H1 (cell line): ENCODE measurements at regions not wholly inside any gene's neighbourhood (a gene's known extent, or its start where the extent isn't known, plus 50 kb on each side); places are given as distances from the start of the nearest gene placed in this dataset.

ENCODE experiments used
- CTCF ChIA-PET: fragments of 300-600 bp; sonication (Branson Sonifier 250); formaldehyde crosslinking; loops from one replicate; lab custom pipeline; 2021; ENCODE audit not compliant: partially characterized antibody; lab: Charles Lee
- POLR2A ChIA-PET: fragments of 300-600 bp; sonication (Branson Sonifier 250); formaldehyde crosslinking; loops from one replicate; lab custom pipeline; 2021; ENCODE audit warnings: inconsistent platforms; ENCODE audit not compliant: partially characterized antibody; lab: Charles Lee
- DNase-seq, 2 experiments: peaks; one replicate each; pipeline versions ENCODE4 v3.0.0 to v3.0.0-alpha.2; 2010 to 2022; ENCODE audit warnings: low spot score in 2 of 2, low read depth in 1 of 2, mixed read lengths in 1 of 2
- FAIRE-seq: peaks from 2 replicates; lab custom pipeline; 2011; peaks lifted over from hg19 to GRCh38; lab: Jason Lieb, UNC
- H2AFZ ChIP-seq: 2 replicates; pipeline ENCODE4 v1.8.1; 2012; ENCODE audit warnings: low read length, inconsistent platforms
- H2AK5ac ChIP-seq: 2 replicates; pipeline ENCODE4 v1.6.1; 2013; ENCODE audit warnings: low read depth, low read length
- H2BK120ac ChIP-seq: replicated peaks from 2 replicates; pipeline ENCODE3; 2013; ENCODE audit warnings: low read depth, low read length, inconsistent platforms
- H2BK12ac ChIP-seq: 2 replicates; pipeline ENCODE4 v1.6.1; 2013; ENCODE audit warnings: low read depth, low read length
- H2BK15ac ChIP-seq: 2 replicates; pipeline ENCODE4 v1.6.1; 2013; ENCODE audit warnings: low read length
- H2BK20ac ChIP-seq: 2 replicates; pipeline ENCODE4 v1.6.1; 2013; ENCODE audit warnings: low read length
- H2BK5ac ChIP-seq: 2 replicates; pipeline ENCODE4 v1.6.1; 2013; ENCODE audit warnings: low read depth, low read length
- H3K14ac ChIP-seq: 2 replicates; pipeline ENCODE4 v1.6.1; 2013; ENCODE audit warnings: inconsistent platforms; ENCODE audit not compliant: insufficient read length
- H3K18ac ChIP-seq: 2 replicates; pipeline ENCODE4 v1.6.1; 2013; ENCODE audit warnings: low read length; ENCODE audit errors: extremely low read depth
- H3K23ac ChIP-seq: 2 replicates; pipeline ENCODE4 v1.6.1; 2013; ENCODE audit warnings: inconsistent platforms; ENCODE audit not compliant: insufficient read length
- H3K23me2 ChIP-seq: 2 replicates; pipeline ENCODE4 v1.6.1; 2013; ENCODE audit warnings: low read depth, low read length
- H3K27ac ChIP-seq: 2 replicates; pipeline ENCODE4 v1.6.1; 2011; ENCODE audit warnings: low read depth, low read length, inconsistent platforms
- H3K27me3 ChIP-seq, 4 experiments: replicated peaks in 1 of 4; 1 replicate in 1 of 4; 2 replicates in 3 of 4; pipeline versions ENCODE4 v1.6.1 to v1.8.1; 2011 to 2013; ENCODE audit warnings: low read length in 3 of 4, mild to moderate bottlenecking in 3 of 4, inconsistent platforms in 2 of 4, mixed read lengths in 2 of 4, moderate library complexity in 1 of 4; ENCODE audit not compliant: control insufficient read depth in 3 of 4, insufficient read depth in 3 of 4; ENCODE audit errors: extremely low read depth in 1 of 4
- H3K36me3 ChIP-seq, 4 experiments: 2 replicates each; pipeline versions ENCODE4 v1.6.1 to v1.8.1; 2011 to 2013; ENCODE audit warnings: mild to moderate bottlenecking in 4 of 4, low read length in 3 of 4, moderate library complexity in 2 of 4, control low read depth in 1 of 4, inconsistent platforms in 1 of 4; ENCODE audit not compliant: insufficient read depth in 4 of 4, control insufficient read depth in 2 of 4
- H3K4ac ChIP-seq: replicated peaks from 2 replicates; pipeline ENCODE3; 2013; ENCODE audit warnings: low read length, low read depth, mixed read lengths, inconsistent platforms; ENCODE audit not compliant: insufficient read length
- H3K4me1 ChIP-seq, 4 experiments: replicated peaks in 1 of 4; 1 replicate in 1 of 4; 2 replicates in 3 of 4; pipeline versions ENCODE4 v1.6.1 to v1.8.1; 2011 to 2013; ENCODE audit warnings: low read length in 3 of 4, inconsistent platforms in 2 of 4, mixed read lengths in 1 of 4; ENCODE audit not compliant: insufficient read depth in 4 of 4, control insufficient read depth in 3 of 4
- H3K4me2 ChIP-seq, 2 experiments: 2 replicates each; pipeline versions ENCODE4 v1.6.1 to v1.8.1; 2011 to 2013; ENCODE audit warnings: low read depth in 2 of 2, low read length in 2 of 2, control low read depth in 1 of 2, inconsistent platforms in 1 of 2, mild to moderate bottlenecking in 1 of 2; ENCODE audit not compliant: insufficient read depth in 1 of 2
- H3K4me3 ChIP-seq, 4 experiments: fragments of 200-600, 300-600 bp in 1 of 4; sonication (generic), shearing (Covaris generic), sonication (Bioruptor Twin) in 1 of 4; 2 replicates each; pipeline versions ENCODE4 v1.5.1 to v1.8.1; 2011 to 2016; ENCODE audit warnings: low read length in 4 of 4, low read depth in 3 of 4, control low read depth in 2 of 4, inconsistent platforms in 2 of 4, mild to moderate bottlenecking in 2 of 4, mixed read lengths in 1 of 4, moderate library complexity in 1 of 4; ENCODE audit not compliant: insufficient read depth in 2 of 4; ENCODE audit errors: extremely low read depth in 1 of 4
- H3K56ac ChIP-seq: replicated peaks from 2 replicates; pipeline ENCODE3; 2013; ENCODE audit warnings: low read depth, mild to moderate bottlenecking, mixed read lengths, low read length, inconsistent platforms; ENCODE audit not compliant: insufficient read length
- H3K79me1 ChIP-seq: 2 replicates; pipeline ENCODE4 v1.6.1; 2013; ENCODE audit warnings: low read depth, low read length, control low read depth
- H3K79me2 ChIP-seq, 2 experiments: 2 replicates each; pipeline versions ENCODE4 v1.6.1 to v1.8.1; 2012 to 2013; ENCODE audit warnings: low read length in 2 of 2, mild to moderate bottlenecking in 2 of 2, inconsistent platforms in 1 of 2; ENCODE audit not compliant: insufficient read depth in 2 of 2, control insufficient read depth in 1 of 2
- H3K9ac ChIP-seq, 4 experiments: replicated peaks in 1 of 4; 1 replicate in 1 of 4; 2 replicates in 3 of 4; pipeline versions ENCODE4 v1.6.1 to v1.8.1; 2011 to 2013; ENCODE audit warnings: low read depth in 3 of 4, low read length in 3 of 4, control low read depth in 2 of 4, mild to moderate bottlenecking in 2 of 4, moderate library complexity in 2 of 4, inconsistent platforms in 1 of 4; ENCODE audit errors: extremely low read depth in 1 of 4
- H3K9me3 ChIP-seq, 2 experiments: 2 replicates each; pipeline versions ENCODE4 v1.6.1 to v1.8.1; 2012 to 2013; ENCODE audit warnings: mild to moderate bottlenecking in 2 of 2, moderate library complexity in 2 of 2, control low read depth in 1 of 2, inconsistent platforms in 1 of 2, low read depth in 1 of 2, low read length in 1 of 2, mixed read lengths in 1 of 2; ENCODE audit not compliant: insufficient read depth in 2 of 2
- H4K20me1 ChIP-seq, 2 experiments: replicated peaks in 1 of 2; 2 replicates each; pipeline versions ENCODE3 to v1.8.1; 2011 to 2013; ENCODE audit warnings: inconsistent platforms in 2 of 2, low read length in 2 of 2, mild to moderate bottlenecking in 1 of 2; ENCODE audit not compliant: insufficient read depth in 2 of 2, control insufficient read depth in 1 of 2
- H4K5ac ChIP-seq: 2 replicates; pipeline ENCODE4 v1.6.1; 2013; ENCODE audit warnings: low read length, low read depth, mixed read lengths, inconsistent platforms; ENCODE audit not compliant: insufficient read length
- H4K8ac ChIP-seq: 2 replicates; pipeline ENCODE4 v1.8.0; 2013; ENCODE audit warnings: mild to moderate bottlenecking, moderate library complexity, low read length, inconsistent platforms; ENCODE audit not compliant: insufficient read depth; ENCODE audit errors: extremely low read depth
- H4K91ac ChIP-seq: replicated peaks from 2 replicates; pipeline ENCODE3; 2013; ENCODE audit warnings: low read length, mixed read lengths, inconsistent platforms; ENCODE audit not compliant: insufficient read length
- ASH2L ChIP-seq: fragments of 200-600, 300-600 bp; sonication (generic); IDR thresholded peaks from one replicate; pipeline ENCODE4 v1.7.1; 2017; ENCODE audit warnings: low read length
- WGBS, 2 experiments: shearing (Covaris generic) in 1 of 2; methylation state at CpG; one replicate each; pipeline versions ENCODE4 v1.1.6 to v1.1.7; 2013 to 2015; ENCODE audit warnings: low lambda C conversion rate in 2 of 2, mixed read lengths in 2 of 2, inconsistent platforms in 1 of 2, low coverage in 1 of 2, missing lambda C conversion rate in 1 of 2; ENCODE audit not compliant: insufficient replicate concordance in 2 of 2, insufficient coverage in 1 of 2, insufficient read length in 1 of 2; ENCODE audit errors: extremely low coverage in 1 of 2, missing lambda C conversion rate in 1 of 2; 5-methylcytosine and 5-hydroxymethylcytosine counted together

GRCh38 chr10:69687426-69687825 is 57.4 kb downstream of the FAM241B start:
- H3K27ac ChIP-seq = no peak overlapping the region
- no peaks in the 10 kb centered on the region for H4K20me1 ChIP-seq
- H3K4ac ChIP-seq = no peak overlapping the region
- H3K36me3 ChIP-seq = no peaks in the 10 kb centered on the region
- H2BK20ac ChIP-seq = no peak overlapping the region
- no peaks in the 10 kb centered on the region for H3K79me2 ChIP-seq
- no peak overlapping the region for H3K14ac ChIP-seq
- H3K4me3 ChIP-seq = no peak overlapping the region
- no peaks in the 10 kb centered on the region for H3K9me3 ChIP-seq
- ChIA-PET POLR2A (no interaction called here), CTCF (interaction anchor here (0.7 to 59.4 kb wide), 6 partner anchors 10 to 75 kb away, joined by 3 to 1374 read pairs (median 45); no protein-coding TSS in a partner anchor)
- H4K8ac ChIP-seq = no peak overlapping the region; the same call in 1 of the 2 replicates
- no peak overlapping the region for H3K56ac ChIP-seq
- no peak overlapping the region for H2AFZ ChIP-seq
- peaks cover 0 to 6% (median 3%) of the 10 kb centered on the region in 4 experiments; a peak in 4 of 7 replicates for H3K4me1 ChIP-seq
- no peak overlapping the region for H2BK5ac ChIP-seq
- no peak overlapping the region for H2BK120ac ChIP-seq
- no peak overlapping the region for H4K91ac ChIP-seq
- H3K18ac ChIP-seq = no peak overlapping the region
- H3K23ac ChIP-seq = no peak overlapping the region
- 65% methylated on average over 2 of the region's 2 CpGs; no CpG with 5 or more reads in 1 of the 2 experiments for WGBS, 2 experiments
- H3K27me3 ChIP-seq = no peaks in the 10 kb centered on the region
- no peak overlapping the region for H3K4me2 ChIP-seq
- H3K23me2 ChIP-seq = no peaks in the 10 kb centered on the region
- FAIRE-seq (no peak), DNase-seq (no peak)
- no peak overlapping the region for H4K5ac ChIP-seq
- no peak for TF ChIP-seq ASH2L
- H2BK15ac ChIP-seq = no peak overlapping the region
- no peaks in the 10 kb centered on the region for H3K79me1 ChIP-seq
- no peak overlapping the region for H3K9ac ChIP-seq
- no peak overlapping the region for H2AK5ac ChIP-seq
- H2BK12ac ChIP-seq = no peak overlapping the region
